GM23338 (cell line): ENCODE measurements at regions not wholly inside any gene's neighbourhood (a gene's known extent, or its start where the extent isn't known, plus 50 kb on each side); places are given as distances from the start of the nearest gene placed in this dataset.

Experiments used
- ETS1 ChIP-seq: IDR thresholded peaks from 2 replicates; pipeline ENCODE4 v1.6.1; 2016; ENCODE audit warnings: antibody characterized with exemption
- POLR2AphosphoS5 ChIP-seq: IDR thresholded peaks from 2 replicates; pipeline ENCODE4 v1.6.1; 2016; ENCODE audit warnings: antibody characterized with exemption, low read depth
- ZNF114 ChIP-seq: fragments of 250-450 bp; sonication (Bioruptor Pico); IDR thresholded peaks from 2 replicates; pipeline ENCODE4 v1.5.0; 2020; ENCODE audit warnings: mild to moderate bottlenecking, moderate library complexity
- TF ChIP-seq, protein P1 (sequence below), 2 experiments: fragments of 200-600 bp in 1 of 2; sonication (generic) in 1 of 2; conservative IDR thresholded peaks; 2 replicates each; pipeline versions ENCODE4 v1.5.1 to v1.6.1; 2016 to 2017; ENCODE audit warnings: antibody characterized with exemption in 2 of 2, low read depth in 2 of 2, mild to moderate bottlenecking in 2 of 2, moderate library complexity in 1 of 2

- TF ChIP-seq, protein P1, sequence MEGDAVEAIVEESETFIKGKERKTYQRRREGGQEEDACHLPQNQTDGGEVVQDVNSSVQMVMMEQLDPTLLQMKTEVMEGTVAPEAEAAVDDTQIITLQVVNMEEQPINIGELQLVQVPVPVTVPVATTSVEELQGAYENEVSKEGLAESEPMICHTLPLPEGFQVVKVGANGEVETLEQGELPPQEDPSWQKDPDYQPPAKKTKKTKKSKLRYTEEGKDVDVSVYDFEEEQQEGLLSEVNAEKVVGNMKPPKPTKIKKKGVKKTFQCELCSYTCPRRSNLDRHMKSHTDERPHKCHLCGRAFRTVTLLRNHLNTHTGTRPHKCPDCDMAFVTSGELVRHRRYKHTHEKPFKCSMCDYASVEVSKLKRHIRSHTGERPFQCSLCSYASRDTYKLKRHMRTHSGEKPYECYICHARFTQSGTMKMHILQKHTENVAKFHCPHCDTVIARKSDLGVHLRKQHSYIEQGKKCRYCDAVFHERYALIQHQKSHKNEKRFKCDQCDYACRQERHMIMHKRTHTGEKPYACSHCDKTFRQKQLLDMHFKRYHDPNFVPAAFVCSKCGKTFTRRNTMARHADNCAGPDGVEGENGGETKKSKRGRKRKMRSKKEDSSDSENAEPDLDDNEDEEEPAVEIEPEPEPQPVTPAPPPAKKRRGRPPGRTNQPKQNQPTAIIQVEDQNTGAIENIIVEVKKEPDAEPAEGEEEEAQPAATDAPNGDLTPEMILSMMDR (conservative IDR thresholded peaks at IDR 0.05; ENCODE audit: low read depth in 2 of 2) = no peak
- TF ChIP-seq POLR2AphosphoS5 (no peak), ETS1 (no peak), ZNF114 (CRISPR knock-in tag) (no peak)
These were observed 256.1 kb downstream of the ENGASE start for GRCh38 chr17:79330696-79331095.
